ENCODE measurements at regions not wholly inside any gene's neighbourhood (a gene's known extent, or its start where the extent isn't known, plus 50 kb on each side); places are given as distances from the start of the nearest gene placed in this dataset.
"Not testable (repeated sequence)": the region's sequence is repeated elsewhere in the genome, so short reads cannot be mapped to it uniquely, and the experiment has no call there.

DNA sequence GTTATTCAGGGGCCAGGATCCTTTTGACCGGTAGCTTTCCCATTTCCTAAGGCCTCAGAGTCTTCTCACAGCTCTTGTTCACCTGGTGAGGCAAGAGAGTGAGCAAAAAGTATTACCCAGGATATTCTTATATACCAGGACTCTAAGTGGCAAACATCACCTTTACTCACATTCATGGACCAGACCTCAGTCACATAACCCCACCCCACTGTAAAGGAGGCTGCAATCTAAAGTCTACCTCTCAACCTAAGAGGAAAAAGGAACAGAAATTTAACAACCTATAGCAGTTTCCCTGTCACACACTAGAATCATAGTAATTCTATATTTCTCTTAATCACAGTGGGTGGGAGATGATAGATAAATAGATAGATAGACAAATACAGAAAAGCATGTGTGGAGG lies 176.0 kb upstream of the PTPRZ1 start:
- no peak overlapping the region for H3K4me3 ChIP-seq
- H3K4me1 ChIP-seq (replicated peaks in 1 of 2): no peaks in the 10 kb centered on the region
- DNase-seq: no peak
- no peaks in the 10 kb centered on the region for H3K27me3 ChIP-seq
- intact Hi-C loops (cut with DNase I): no loop called here
- H3K27ac ChIP-seq: no peak overlapping the region
- TF ChIP-seq CTCF (IDR thresholded peaks at IDR 0.05): no peak
- TF ChIP-seq POLR2A (IDR thresholded peaks at IDR 0.05): no peak
- H3K36me3 ChIP-seq (replicated peaks in 1 of 2): no peaks in the 10 kb centered on the region
- WGBS, 4 donors: 73 to 100% (median 92%) methylated on average over 1 of the region's 1 CpG
- H3K9me3 ChIP-seq (replicated peaks in 1 of 3): no peaks in the 10 kb centered on the region

GRCh38 chr7:121689749-121690148 lies 183.2 kb upstream of the PTPRZ1 start:
- intact Hi-C loops (cut with DNase I): no loop called here
- TF ChIP-seq CTCF (IDR thresholded peaks at IDR 0.05) (no peak), POLR2A (IDR thresholded peaks at IDR 0.05) (no peak)
- 60 to 75% (median 66%) methylated on average over 3 of the region's 3 CpGs for WGBS, 4 donors

DNA sequence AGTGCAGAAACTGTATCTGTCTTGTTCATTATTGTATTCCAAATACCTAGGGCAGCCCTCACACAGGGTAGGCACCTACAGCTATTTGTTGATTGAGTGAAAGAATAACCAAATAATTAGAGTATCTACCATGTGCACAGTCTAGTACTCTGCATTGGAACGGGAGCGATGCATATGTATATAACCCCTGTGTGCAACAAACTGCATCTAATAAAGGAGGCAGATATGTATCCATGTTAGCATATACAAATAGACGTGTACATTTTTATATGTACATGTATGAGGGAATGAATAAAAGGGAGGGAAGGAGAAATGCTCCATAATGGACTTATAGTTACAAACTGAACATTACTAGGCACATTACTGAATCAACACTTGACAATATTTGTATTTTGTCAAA lies 191.3 kb upstream of the PTPRZ1 start:
- no peaks in the 10 kb centered on the region for H3K9me3 ChIP-seq (replicated peaks in 1 of 3)
- no peaks in the 10 kb centered on the region for H3K4me1 ChIP-seq (replicated peaks in 1 of 2)
- H3K27me3 ChIP-seq: no peaks in the 10 kb centered on the region
- WGBS, 4 donors: 83 to 93% (median 87%) methylated on average over 3 of the region's 3 CpGs
- no peak overlapping the region for H3K27ac ChIP-seq
- intact Hi-C loops (cut with DNase I): no loop called here
- DNase-seq: no peak
- H3K4me3 ChIP-seq: no peak overlapping the region
- TF ChIP-seq POLR2A (IDR thresholded peaks at IDR 0.05) (no peak), CTCF (IDR thresholded peaks at IDR 0.05) (no peak)
- no peaks in the 10 kb centered on the region for H3K36me3 ChIP-seq (replicated peaks in 1 of 2)

More at GRCh38 chr7:121689749-121690148, 183.2 kb upstream of the PTPRZ1 start:
- DNase-seq: no peak
- no peaks in the 10 kb centered on the region for H3K27me3 ChIP-seq
- H3K9me3 ChIP-seq (replicated peaks in 1 of 3): no peaks in the 10 kb centered on the region
- no peaks in the 10 kb centered on the region for H3K4me1 ChIP-seq (replicated peaks in 1 of 2)
- H3K4me3 ChIP-seq: no peak overlapping the region
- no peak overlapping the region for H3K27ac ChIP-seq
- no peaks in the 10 kb centered on the region for H3K36me3 ChIP-seq (replicated peaks in 1 of 2)

DNA sequence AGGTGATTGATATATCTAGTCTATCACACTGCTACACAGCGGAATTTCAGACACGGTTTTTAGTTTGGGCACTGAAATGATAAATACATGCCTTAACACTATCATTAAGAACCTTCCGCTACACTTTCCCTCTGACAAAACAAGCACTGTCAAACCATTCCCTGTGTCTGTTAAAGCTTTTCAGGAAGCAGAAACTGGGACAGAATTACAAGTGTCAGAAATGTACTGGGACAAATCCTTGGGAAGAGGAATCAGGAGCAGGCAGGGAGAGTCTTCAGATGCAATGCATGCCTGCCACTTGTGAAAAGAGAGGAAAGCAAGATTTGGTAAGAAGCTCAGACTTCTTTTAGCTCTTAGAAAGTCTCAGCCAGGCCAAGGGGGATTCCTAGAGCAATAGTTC lies 196.8 kb upstream of the PTPRZ1 start:
- DNase-seq: no peak
- H3K4me1 ChIP-seq (replicated peaks in 1 of 2): no peaks in the 10 kb centered on the region
- TF ChIP-seq CTCF (IDR thresholded peaks at IDR 0.05): no peak
- no peak for TF ChIP-seq POLR2A (IDR thresholded peaks at IDR 0.05)
- no peak overlapping the region for H3K4me3 ChIP-seq
- no peaks in the 10 kb centered on the region for H3K9me3 ChIP-seq (replicated peaks in 1 of 3)
- no peaks in the 10 kb centered on the region for H3K27me3 ChIP-seq
- no peaks in the 10 kb centered on the region for H3K36me3 ChIP-seq (replicated peaks in 1 of 2)
- intact Hi-C loops (cut with DNase I): no loop called here
- 68 to 77% (median 70%) methylated on average over 3 of the region's 3 CpGs for WGBS, 4 donors
- H3K27ac ChIP-seq: no peak overlapping the region

DNA sequence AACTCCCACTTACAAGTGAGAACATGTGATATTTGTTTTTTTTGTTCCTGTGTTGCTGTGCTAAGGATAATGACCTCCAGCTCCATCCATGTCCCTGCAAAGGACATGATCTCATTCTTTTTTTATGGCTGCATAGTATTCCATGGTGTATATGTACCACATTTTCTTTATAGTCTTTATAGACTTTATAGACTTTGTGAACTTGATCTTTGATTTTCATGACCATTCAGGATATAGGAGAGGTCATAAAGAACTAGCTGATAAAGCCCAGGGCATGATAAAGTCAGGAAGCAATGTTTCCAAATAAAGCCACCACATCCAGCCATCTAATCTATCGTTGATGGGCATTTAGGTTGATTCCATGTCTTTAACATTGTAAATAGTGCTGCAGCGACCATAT lies 198.5 kb upstream of the PTPRZ1 start:
- intact Hi-C loops (cut with DNase I); H3K9me3 ChIP-seq (replicated peaks in 1 of 3); H3K4me1 ChIP-seq (replicated peaks in 1 of 2); H3K27me3 ChIP-seq; H3K36me3 ChIP-seq (replicated peaks in 1 of 2); DNase-seq; H3K27ac ChIP-seq; H3K4me3 ChIP-seq: not testable (repeated sequence)
- WGBS, 4 donors: 70 to 83% (median 81%) methylated on average over 2 of the region's 2 CpGs
